SK-N-SH treated with all-trans-retinoic acid at 6 μM for 48 hours (cell line): ENCODE measurements at regions not wholly inside any gene's neighbourhood (a gene's known extent, or its start where the extent isn't known, plus 50 kb on each side); places are given as distances from the start of the nearest gene placed in this dataset.

Source experiments
- ATAC-seq: fragments of 200-7000 bp; cut with Tn5 transposase; 3 replicates; pipeline ENCODE4 v1.9.1; 2020; ENCODE audit warnings: mild to moderate bottlenecking, moderate library complexity
- ARNTL ChIP-seq: fragments of 450-650 bp; formaldehyde crosslinking; IDR thresholded peaks from 2 replicates; pipeline ENCODE4 v1.5.0; 2020; ENCODE audit warnings: low read depth, mild to moderate bottlenecking, moderate library complexity, borderline replicate concordance
- BACH2 ChIP-seq: fragments of 250-450 bp; sonication (Bioruptor Pico); IDR thresholded peaks from 2 replicates; pipeline ENCODE4 v1.9.0; 2021; ENCODE audit warnings: mild to moderate bottlenecking, borderline replicate concordance
- CSDC2 ChIP-seq: fragments of 250-450 bp; sonication (Bioruptor Pico); IDR thresholded peaks from 2 replicates; pipeline ENCODE4 v1.5.0; 2020; ENCODE audit warnings: mild to moderate bottlenecking, moderate library complexity
- ESRRG ChIP-seq: fragments of 250-450 bp; sonication (Bioruptor Pico); IDR thresholded peaks from 2 replicates; pipeline ENCODE4 v1.6.1; 2021; ENCODE audit warnings: mild to moderate bottlenecking
- GLIS3 ChIP-seq: fragments of 250-450 bp; sonication (Bioruptor Pico); IDR thresholded peaks from 2 replicates; pipeline ENCODE4 v1.5.0; 2020; ENCODE audit warnings: mild to moderate bottlenecking, moderate library complexity
- ISL1 ChIP-seq: fragments of 250-450 bp; sonication (Bioruptor Pico); IDR thresholded peaks from 2 replicates; pipeline ENCODE4 v2.1.2; 2022; ENCODE audit warnings: mild to moderate bottlenecking, moderate library complexity
- OSR1 ChIP-seq: fragments of 250-450 bp; sonication (Bioruptor Pico); IDR thresholded peaks from 2 replicates; pipeline ENCODE4 v1.8.0; 2022; ENCODE audit warnings: moderate library complexity, mild to moderate bottlenecking, inconsistent platforms
- PPARA ChIP-seq: fragments of 250-450 bp; sonication (Bioruptor Pico); IDR thresholded peaks from 2 replicates; pipeline ENCODE4 v1.5.0; 2020; ENCODE audit warnings: mild to moderate bottlenecking, borderline replicate concordance
- SNAI2 ChIP-seq: fragments of 250-450 bp; sonication (Bioruptor Pico); IDR thresholded peaks from 2 replicates; pipeline ENCODE4 v1.5.0; 2020; ENCODE audit warnings: mild to moderate bottlenecking, moderate library complexity
- TCF4 ChIP-seq: fragments of 250-450 bp; sonication (Bioruptor Pico); IDR thresholded peaks from 2 replicates; pipeline ENCODE4 v1.8.0; 2021; ENCODE audit warnings: mild to moderate bottlenecking, moderate library complexity, borderline replicate concordance
- TOX ChIP-seq: fragments of 250-450 bp; sonication (Bioruptor Pico); IDR thresholded peaks from 2 replicates; pipeline ENCODE4 v1.8.0; 2021; ENCODE audit warnings: mild to moderate bottlenecking, moderate library complexity, borderline replicate concordance
- ZC3H10 ChIP-seq: fragments of 250-450 bp; sonication (Bioruptor Pico); IDR thresholded peaks from 2 replicates; pipeline ENCODE4 v1.5.1; 2021; ENCODE audit warnings: mild to moderate bottlenecking, moderate library complexity
- ZFP3 ChIP-seq: fragments of 250-450 bp; sonication (Bioruptor Pico); IDR thresholded peaks from 2 replicates; pipeline ENCODE4 v1.5.0; 2020; ENCODE audit warnings: mild to moderate bottlenecking, moderate library complexity
- ZNF565 ChIP-seq: fragments of 450-650 bp; formaldehyde crosslinking; conservative IDR thresholded peaks from 2 replicates; pipeline ENCODE4 v1.5.0; 2020; ENCODE audit warnings: low read depth, mild to moderate bottlenecking, moderate library complexity
- ZNF70 ChIP-seq: fragments of 450-650 bp; formaldehyde crosslinking; IDR thresholded peaks from 2 replicates; pipeline ENCODE4 v1.5.0; 2020; ENCODE audit warnings: mild to moderate bottlenecking, moderate library complexity
- TF ChIP-seq, protein P1 (sequence below): fragments of 250-450 bp; sonication (Bioruptor Pico); IDR thresholded peaks from 2 replicates; pipeline ENCODE4 v1.5.0; 2020; ENCODE audit warnings: mild to moderate bottlenecking, moderate library complexity
- TF ChIP-seq, protein P2 (sequence below): fragments of 250-450 bp; sonication (Bioruptor Pico); IDR thresholded peaks from 2 replicates; pipeline ENCODE4 v1.8.0; 2020; ENCODE audit warnings: mild to moderate bottlenecking, moderate library complexity, borderline replicate concordance
- TF ChIP-seq, protein P3 (sequence below): fragments of 250-450 bp; sonication (Bioruptor Pico); IDR thresholded peaks from 2 replicates; pipeline ENCODE4 v1.5.1; 2021; ENCODE audit warnings: mild to moderate bottlenecking, moderate library complexity
- TF ChIP-seq, protein P4 (sequence below): fragments of 250-450 bp; sonication (Bioruptor Pico); IDR thresholded peaks from 2 replicates; pipeline ENCODE4 v1.5.1; 2020; ENCODE audit warnings: low read depth, mild to moderate bottlenecking, moderate library complexity
- TF ChIP-seq, protein P5 (sequence below): fragments of 250-450 bp; sonication (Bioruptor Pico); IDR thresholded peaks from 2 replicates; pipeline ENCODE4 v1.8.0; 2021; ENCODE audit warnings: low read depth, mild to moderate bottlenecking, moderate library complexity, borderline replicate concordance

GRCh38 chr4:28313729-28314713 lies 1453.4 kb downstream of the STIM2 start:
- no peak for ATAC-seq
- TF ChIP-seq BACH2 (no peak), ESRRG (CRISPR knock-in tag) (no peak), ZNF70 (CRISPR knock-in tag) (no peak), ZNF565 (no peak), PPARA (CRISPR knock-in tag) (no peak), ISL1 (CRISPR knock-in tag) (no peak), CSDC2 (no peak), SNAI2 (CRISPR knock-in tag) (no peak), TCF4 (CRISPR knock-in tag) (no peak), TOX (no peak), OSR1 (CRISPR knock-in tag) (no peak)
- TF ChIP-seq, protein P1, sequence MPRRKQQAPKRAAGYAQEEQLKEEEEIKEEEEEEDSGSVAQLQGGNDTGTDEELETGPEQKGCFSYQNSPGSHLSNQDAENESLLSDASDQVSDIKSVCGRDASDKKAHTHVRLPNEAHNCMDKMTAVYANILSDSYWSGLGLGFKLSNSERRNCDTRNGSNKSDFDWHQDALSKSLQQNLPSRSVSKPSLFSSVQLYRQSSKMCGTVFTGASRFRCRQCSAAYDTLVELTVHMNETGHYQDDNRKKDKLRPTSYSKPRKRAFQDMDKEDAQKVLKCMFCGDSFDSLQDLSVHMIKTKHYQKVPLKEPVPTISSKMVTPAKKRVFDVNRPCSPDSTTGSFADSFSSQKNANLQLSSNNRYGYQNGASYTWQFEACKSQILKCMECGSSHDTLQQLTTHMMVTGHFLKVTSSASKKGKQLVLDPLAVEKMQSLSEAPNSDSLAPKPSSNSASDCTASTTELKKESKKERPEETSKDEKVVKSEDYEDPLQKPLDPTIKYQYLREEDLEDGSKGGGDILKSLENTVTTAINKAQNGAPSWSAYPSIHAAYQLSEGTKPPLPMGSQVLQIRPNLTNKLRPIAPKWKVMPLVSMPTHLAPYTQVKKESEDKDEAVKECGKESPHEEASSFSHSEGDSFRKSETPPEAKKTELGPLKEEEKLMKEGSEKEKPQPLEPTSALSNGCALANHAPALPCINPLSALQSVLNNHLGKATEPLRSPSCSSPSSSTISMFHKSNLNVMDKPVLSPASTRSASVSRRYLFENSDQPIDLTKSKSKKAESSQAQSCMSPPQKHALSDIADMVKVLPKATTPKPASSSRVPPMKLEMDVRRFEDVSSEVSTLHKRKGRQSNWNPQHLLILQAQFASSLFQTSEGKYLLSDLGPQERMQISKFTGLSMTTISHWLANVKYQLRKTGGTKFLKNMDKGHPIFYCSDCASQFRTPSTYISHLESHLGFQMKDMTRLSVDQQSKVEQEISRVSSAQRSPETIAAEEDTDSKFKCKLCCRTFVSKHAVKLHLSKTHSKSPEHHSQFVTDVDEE (CRISPR knock-in tag) = no peak
- TF ChIP-seq, protein P2, sequence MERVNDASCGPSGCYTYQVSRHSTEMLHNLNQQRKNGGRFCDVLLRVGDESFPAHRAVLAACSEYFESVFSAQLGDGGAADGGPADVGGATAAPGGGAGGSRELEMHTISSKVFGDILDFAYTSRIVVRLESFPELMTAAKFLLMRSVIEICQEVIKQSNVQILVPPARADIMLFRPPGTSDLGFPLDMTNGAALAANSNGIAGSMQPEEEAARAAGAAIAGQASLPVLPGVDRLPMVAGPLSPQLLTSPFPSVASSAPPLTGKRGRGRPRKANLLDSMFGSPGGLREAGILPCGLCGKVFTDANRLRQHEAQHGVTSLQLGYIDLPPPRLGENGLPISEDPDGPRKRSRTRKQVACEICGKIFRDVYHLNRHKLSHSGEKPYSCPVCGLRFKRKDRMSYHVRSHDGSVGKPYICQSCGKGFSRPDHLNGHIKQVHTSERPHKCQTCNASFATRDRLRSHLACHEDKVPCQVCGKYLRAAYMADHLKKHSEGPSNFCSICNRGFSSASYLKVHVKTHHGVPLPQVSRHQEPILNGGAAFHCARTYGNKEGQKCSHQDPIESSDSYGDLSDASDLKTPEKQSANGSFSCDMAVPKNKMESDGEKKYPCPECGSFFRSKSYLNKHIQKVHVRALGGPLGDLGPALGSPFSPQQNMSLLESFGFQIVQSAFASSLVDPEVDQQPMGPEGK (CRISPR knock-in tag) = no peak
- TF ChIP-seq, protein P3, sequence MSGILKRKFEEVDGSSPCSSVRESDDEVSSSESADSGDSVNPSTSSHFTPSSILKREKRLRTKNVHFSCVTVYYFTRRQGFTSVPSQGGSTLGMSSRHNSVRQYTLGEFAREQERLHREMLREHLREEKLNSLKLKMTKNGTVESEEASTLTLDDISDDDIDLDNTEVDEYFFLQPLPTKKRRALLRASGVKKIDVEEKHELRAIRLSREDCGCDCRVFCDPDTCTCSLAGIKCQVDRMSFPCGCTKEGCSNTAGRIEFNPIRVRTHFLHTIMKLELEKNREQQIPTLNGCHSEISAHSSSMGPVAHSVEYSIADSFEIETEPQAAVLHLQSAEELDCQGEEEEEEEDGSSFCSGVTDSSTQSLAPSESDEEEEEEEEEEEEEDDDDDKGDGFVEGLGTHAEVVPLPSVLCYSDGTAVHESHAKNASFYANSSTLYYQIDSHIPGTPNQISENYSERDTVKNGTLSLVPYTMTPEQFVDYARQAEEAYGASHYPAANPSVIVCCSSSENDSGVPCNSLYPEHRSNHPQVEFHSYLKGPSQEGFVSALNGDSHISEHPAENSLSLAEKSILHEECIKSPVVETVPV (CRISPR knock-in tag) = no peak

GRCh38 chr4:28317221-28317620 lies 1456.6 kb downstream of the STIM2 start:
- no peak for TF ChIP-seq PPARA (CRISPR knock-in tag)
- TF ChIP-seq ZFP3 (CRISPR knock-in tag) = no peak
- no peak for TF ChIP-seq BACH2
- no peak for TF ChIP-seq TOX
- no peak for TF ChIP-seq ARNTL (CRISPR knock-in tag)
- TF ChIP-seq GLIS3 (CRISPR knock-in tag) = no peak
- no peak for TF ChIP-seq ESRRG (CRISPR knock-in tag)
- TF ChIP-seq, protein P3 (CRISPR knock-in tag) = no peak
- no peak for TF ChIP-seq ZNF70 (CRISPR knock-in tag)
- no peak for TF ChIP-seq CSDC2
- no peak for TF ChIP-seq TCF4 (CRISPR knock-in tag)
- TF ChIP-seq, protein P4, sequence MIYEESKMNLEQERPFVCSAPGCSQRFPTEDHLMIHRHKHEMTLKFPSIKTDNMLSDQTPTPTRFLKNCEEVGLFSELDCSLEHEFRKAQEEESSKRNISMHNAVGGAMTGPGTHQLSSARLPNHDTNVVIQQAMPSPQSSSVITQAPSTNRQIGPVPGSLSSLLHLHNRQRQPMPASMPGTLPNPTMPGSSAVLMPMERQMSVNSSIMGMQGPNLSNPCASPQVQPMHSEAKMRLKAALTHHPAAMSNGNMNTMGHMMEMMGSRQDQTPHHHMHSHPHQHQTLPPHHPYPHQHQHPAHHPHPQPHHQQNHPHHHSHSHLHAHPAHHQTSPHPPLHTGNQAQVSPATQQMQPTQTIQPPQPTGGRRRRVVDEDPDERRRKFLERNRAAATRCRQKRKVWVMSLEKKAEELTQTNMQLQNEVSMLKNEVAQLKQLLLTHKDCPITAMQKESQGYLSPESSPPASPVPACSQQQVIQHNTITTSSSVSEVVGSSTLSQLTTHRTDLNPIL (CRISPR knock-in tag) = no peak
- TF ChIP-seq OSR1 (CRISPR knock-in tag) = no peak
- TF ChIP-seq ZC3H10 (CRISPR knock-in tag) = no peak
- TF ChIP-seq, protein P2 (CRISPR knock-in tag) = no peak
- TF ChIP-seq, protein P5, sequence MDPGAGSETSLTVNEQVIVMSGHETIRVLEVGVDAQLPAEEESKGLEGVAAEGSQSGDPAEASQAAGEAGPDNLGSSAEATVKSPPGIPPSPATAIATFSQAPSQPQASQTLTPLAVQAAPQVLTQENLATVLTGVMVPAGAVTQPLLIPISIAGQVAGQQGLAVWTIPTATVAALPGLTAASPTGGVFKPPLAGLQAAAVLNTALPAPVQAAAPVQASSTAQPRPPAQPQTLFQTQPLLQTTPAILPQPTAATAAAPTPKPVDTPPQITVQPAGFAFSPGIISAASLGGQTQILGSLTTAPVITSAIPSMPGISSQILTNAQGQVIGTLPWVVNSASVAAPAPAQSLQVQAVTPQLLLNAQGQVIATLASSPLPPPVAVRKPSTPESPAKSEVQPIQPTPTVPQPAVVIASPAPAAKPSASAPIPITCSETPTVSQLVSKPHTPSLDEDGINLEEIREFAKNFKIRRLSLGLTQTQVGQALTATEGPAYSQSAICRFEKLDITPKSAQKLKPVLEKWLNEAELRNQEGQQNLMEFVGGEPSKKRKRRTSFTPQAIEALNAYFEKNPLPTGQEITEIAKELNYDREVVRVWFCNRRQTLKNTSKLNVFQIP = no peak
- no peak for ATAC-seq
